GM12872 (cell line): ENCODE measurements at regions not wholly inside any gene's neighbourhood (a gene's known extent, or its start where the extent isn't known, plus 50 kb on each side); places are given as distances from the start of the nearest gene placed in this dataset.

Experiments used
- CTCF ChIP-seq: IDR thresholded peaks from 3 replicates; pipeline ENCODE4 v1.5.1; 2011; ENCODE audit warnings: low read depth, mild to moderate bottlenecking, low read length, moderate library complexity; ENCODE audit not compliant: insufficient read depth

- no peak for TF ChIP-seq CTCF
These were observed 203.0 kb downstream of the SNAPC1 start for GRCh38 chr14:61965030-61965745.

- TF ChIP-seq CTCF, result no peak
These were observed 206.0 kb downstream of the SNAPC1 start for GRCh38 chr14:61968207-61968606.

GRCh38 chr14:61972711-61973110 lies 210.5 kb downstream of the SNAPC1 start:
- TF ChIP-seq CTCF, result no peak

- TF ChIP-seq CTCF, result no peak
These were observed 211.8 kb downstream of the SNAPC1 start for GRCh38 chr14:61973981-61974380.

GRCh38 chr14:61977217-61977616 lies 215.0 kb downstream of the SNAPC1 start:
- TF ChIP-seq CTCF, result no peak

GRCh38 chr14:61988240-61988639 lies 226.0 kb downstream of the SNAPC1 start:
- TF ChIP-seq CTCF, result no peak

GRCh38 chr14:61992139-61992538 lies 229.9 kb downstream of the SNAPC1 start:
- no peak for TF ChIP-seq CTCF
